HG03575 (cell line): ENCODE measurements at regions not wholly inside any gene's neighbourhood (a gene's known extent, or its start where the extent isn't known, plus 50 kb on each side); places are given as distances from the start of the nearest gene placed in this dataset.
"Not testable (repeated sequence)": the region's sequence is repeated elsewhere in the genome, so short reads cannot be mapped to it uniquely, and the experiment has no call there.

Experiments
- ATAC-seq: cut with Tn5 transposase; IDR thresholded peaks from one replicate; pipeline ENCODE4 v1.9.1; 2021; ENCODE audit not compliant: unreplicated experiment, insufficient number of reproducible peaks, low FRiP score; ENCODE audit errors: extremely low read depth

- ATAC-seq: no peak
Measured at GRCh38 chr6:140677781-140678528, 1303.5 kb upstream of the CITED2 start.

- ATAC-seq: no peak
Measured at GRCh38 chr6:140671926-140672325, 1297.5 kb upstream of the CITED2 start.

- ATAC-seq: no peak
Measured at GRCh38 chr6:140670021-140670420, 1295.6 kb upstream of the CITED2 start.

- no peak for ATAC-seq
Measured at GRCh38 chr6:140669321-140669720, 1294.9 kb upstream of the CITED2 start.

GRCh38 chr6:140663772-140664171, 1289.3 kb upstream of the CITED2 start:
- no peak for ATAC-seq

- no peak for ATAC-seq
Measured at GRCh38 chr6:140663094-140663493, 1288.6 kb upstream of the CITED2 start.

GRCh38 chr6:140661691-140662090, 1287.2 kb upstream of the CITED2 start:
- ATAC-seq: no peak

- no peak for ATAC-seq
Measured at GRCh38 chr6:140660295-140660694, 1285.8 kb upstream of the CITED2 start.

GRCh38 chr6:140653972-140654371, 1279.5 kb upstream of the CITED2 start:
- no peak for ATAC-seq

- ATAC-seq: no peak
Measured at GRCh38 chr6:140653506-140653905, 1279.1 kb upstream of the CITED2 start.

- not testable (repeated sequence) for ATAC-seq
Measured at GRCh38 chr6:140649502-140649901, 1275.1 kb upstream of the CITED2 start.

- not testable (repeated sequence) for ATAC-seq
Measured at GRCh38 chr6:140647322-140647721, 1272.9 kb upstream of the CITED2 start.

GRCh38 chr6:140644017-140644416, 1269.6 kb upstream of the CITED2 start:
- no peak for ATAC-seq

- no peak for ATAC-seq
Measured at GRCh38 chr6:140641412-140641811, 1267.0 kb upstream of the CITED2 start.

GRCh38 chr6:140636908-140637402, 1262.5 kb upstream of the CITED2 start:
- no peak for ATAC-seq

GRCh38 chr6:140636271-140636907, 1261.9 kb upstream of the CITED2 start:
- ATAC-seq: no peak

GRCh38 chr6:140627002-140627401, 1252.6 kb upstream of the CITED2 start:
- no peak for ATAC-seq

- no peak for ATAC-seq
Measured at GRCh38 chr6:140623498-140623897, 1249.0 kb upstream of the CITED2 start.

GRCh38 chr6:140620496-140620895, 1246.0 kb upstream of the CITED2 start:
- no peak for ATAC-seq

GRCh38 chr6:140609956-140610355, 1235.5 kb upstream of the CITED2 start:
- ATAC-seq: no peak
